GM19238 (cell line): ENCODE measurements at regions not wholly inside any gene's neighbourhood (a gene's known extent, or its start where the extent isn't known, plus 50 kb on each side); places are given as distances from the start of the nearest gene placed in this dataset.
"Not testable (repeated sequence)": the region's sequence is repeated elsewhere in the genome, so short reads cannot be mapped to it uniquely, and the experiment has no call there.

Experiments used
- DNase-seq: peaks from one replicate; pipeline ENCODE4 v3.0.0; 2011; ENCODE audit warnings: low spot score; ENCODE audit not compliant: insufficient read length

DNA sequence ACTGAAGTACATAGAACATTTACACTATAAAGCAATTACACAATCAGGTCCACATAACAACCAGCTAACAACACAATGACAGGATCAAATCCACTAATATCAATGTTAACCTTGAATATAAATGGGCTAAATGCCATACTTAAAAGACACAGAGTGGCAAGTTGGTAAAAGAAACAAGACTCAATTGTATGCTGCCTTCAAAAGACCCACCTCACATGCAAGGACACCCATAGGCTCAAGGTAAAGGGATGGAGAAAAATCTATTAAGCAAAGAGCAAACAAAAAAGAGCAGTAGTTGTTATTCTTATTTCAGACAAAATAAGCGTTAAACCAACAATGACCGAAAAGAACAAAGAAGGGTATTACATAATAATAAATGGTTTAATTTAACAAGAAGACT is 183.3 kb downstream of the PYDC2 start:
- no peak for DNase-seq

DNA sequence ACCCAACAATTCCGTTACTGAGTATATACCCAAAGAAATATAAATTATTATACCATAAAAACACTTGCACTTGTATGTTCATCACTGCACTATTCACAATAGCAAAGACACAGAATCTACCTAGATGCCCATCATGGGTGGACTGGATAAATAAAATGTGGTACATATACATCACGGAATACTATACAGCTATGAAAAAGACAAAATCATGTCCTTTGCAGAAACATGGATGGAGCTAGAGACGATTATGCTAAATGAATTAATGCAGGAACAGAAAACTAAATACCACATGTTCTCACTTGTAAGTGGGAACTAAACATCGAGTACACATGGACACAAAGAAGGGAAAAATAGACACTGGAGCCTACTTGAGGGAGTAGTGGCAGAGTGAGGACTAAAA is 185.3 kb downstream of the PYDC2 start:
- DNase-seq: no peak

DNA sequence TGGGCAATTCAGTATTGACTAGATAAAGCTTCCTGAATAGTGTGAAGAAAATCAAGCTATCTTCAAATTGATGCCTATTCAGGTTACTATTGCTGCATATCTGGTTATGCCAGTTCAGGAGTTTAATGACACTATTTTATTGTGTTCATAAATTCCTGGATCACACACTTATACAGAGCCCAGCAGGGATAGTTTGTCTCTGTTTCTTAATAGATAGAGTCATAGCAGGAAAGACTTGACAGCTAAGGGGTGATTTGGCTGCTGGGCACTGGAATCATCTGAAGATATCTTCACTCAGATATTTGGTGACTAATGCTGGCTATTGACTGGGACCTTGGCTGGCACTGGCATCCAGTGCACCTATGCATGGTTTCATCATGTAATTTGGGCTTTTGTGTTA is 187.8 kb downstream of the PYDC2 start:
- no peak for DNase-seq

DNA sequence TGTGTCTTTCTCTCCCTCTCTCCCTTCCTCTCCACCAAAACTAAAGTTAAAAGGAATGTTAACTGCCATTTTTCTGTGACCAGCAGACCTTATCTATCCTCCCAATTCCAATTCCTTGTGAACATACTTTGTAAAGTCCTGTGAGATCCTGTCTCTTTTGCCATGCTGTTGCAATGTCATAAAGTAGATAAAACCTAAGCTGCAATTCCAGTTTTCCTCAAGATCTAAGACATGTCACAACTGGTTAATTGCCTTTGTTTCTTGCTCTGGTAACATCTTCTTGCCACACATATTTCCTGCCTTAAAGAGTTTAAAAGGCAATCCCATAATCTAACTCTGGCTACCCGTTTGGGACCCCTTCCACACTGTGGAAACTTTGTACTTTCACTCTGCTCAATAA is 188.7 kb downstream of the PYDC2 start:
- no peak for DNase-seq

DNA sequence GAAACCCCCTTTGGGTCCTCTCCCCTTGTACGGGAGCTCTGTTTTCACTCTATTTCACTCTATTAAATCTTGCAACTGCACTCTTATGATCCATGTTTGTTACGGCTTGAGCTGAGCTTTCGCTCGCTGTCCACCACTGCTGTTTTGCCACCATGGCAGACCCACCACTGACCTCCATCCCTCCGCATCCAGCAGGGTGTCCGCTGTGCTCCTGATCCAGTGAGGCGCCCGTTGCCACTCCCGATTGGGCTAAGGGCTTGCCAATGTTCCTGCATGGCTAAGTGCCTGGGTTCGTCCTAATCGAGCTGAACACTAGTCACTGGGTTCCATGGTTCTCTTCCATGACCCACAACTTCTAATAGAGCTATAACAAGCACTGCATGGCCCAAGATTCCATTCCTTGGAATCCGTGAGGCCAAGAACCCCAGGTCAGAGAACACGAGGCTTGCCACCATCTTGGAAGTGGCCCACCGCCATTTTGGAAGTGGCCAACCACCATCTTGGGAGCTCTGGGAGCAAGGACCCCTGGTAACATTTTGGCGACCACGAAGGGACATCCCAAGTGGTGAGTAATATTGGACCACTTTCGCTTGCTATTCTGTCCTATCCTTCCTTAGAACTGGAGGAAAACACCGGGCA is 197.9 kb downstream of the PYDC2 start:
- DNase-seq: not testable (repeated sequence)

DNA sequence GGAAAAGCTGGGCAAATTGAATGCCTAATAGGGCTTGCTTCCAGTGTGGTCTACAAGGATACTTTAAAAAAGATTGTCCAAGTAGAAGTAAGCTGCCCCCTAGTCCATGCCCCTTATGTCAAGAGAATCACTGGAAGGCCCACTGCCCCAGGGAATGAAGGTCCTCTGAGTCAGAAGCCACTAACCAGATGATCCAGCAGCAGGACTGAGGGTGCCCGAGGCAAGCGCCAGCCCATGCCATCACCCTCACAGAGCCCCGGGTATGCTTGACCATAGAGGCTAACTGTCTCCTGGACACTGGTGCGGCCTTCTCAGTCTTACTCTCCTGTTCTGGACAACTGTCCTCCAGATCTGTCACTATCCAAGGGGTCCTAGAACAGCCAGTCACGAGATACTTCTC is 201.2 kb downstream of the PYDC2 start:
- not testable (repeated sequence) for DNase-seq

DNA sequence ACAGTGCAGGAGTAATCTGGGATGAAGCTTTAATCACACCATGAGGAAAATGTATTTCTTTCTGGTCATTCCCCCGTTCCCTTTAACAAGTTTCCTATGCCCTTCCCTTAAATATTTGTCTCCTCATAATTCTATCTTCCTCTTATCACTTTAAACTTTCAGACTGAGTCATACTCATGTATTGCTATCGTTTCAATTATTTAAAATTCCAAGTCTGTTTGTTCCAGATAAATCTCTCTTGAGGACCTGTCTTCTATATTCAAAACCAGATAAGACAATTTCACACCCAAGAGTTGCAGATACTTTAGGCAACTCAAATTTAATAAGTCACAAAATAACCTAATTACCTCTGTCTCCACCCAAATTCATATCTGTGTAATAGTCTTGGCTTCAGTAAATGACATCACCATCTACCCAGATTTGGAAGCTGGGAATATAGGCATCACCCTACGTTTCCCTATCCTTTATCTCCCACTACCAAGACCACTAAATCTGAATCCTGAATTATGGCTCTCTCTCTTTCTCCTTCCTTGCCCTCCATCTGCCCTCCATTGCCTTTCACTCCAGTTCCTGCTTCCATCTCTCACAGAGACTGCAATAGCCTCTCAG is 220.1 kb downstream of the PYDC2 start:
- no peak for DNase-seq

DNA sequence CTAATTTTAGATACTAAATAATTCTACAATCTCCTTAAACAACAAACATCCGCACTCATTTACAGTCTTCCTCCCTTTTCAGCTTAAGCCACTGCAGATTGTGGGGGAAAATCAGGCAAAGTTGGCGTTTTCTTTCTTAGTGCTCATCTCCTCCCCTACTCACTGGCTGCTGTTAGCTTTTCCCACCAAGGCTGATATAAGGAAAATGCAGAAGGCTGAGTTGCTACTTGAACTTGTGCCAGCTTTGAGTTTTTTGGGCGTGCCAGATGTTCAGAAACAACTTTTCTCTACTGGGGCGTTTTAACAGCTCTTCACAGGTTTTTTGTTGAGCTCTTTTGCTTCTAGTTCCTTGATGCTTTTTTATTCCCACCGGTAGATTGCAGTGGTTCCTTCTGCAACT is 222.0 kb downstream of the PYDC2 start:
- DNase-seq: no peak

DNA sequence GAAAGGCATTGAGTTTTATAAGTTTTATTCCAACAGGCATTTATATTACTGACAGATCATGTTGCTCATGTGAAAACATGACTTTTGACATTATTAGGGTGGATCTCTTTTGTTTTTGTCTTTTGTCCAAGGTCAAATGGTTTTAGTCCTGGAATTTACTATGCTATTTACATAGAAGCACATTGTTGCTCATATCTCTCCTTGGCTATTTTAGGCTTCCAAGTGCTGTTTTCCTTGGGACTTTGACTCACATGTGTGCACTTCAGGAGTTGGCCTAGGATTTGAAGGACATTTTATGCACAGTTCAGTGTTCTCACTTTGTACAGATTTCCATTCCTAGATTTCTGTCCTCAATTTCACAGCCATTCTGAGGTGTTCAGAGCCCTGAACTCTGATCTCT is 225.7 kb downstream of the PYDC2 start:
- DNase-seq: no peak

DNA sequence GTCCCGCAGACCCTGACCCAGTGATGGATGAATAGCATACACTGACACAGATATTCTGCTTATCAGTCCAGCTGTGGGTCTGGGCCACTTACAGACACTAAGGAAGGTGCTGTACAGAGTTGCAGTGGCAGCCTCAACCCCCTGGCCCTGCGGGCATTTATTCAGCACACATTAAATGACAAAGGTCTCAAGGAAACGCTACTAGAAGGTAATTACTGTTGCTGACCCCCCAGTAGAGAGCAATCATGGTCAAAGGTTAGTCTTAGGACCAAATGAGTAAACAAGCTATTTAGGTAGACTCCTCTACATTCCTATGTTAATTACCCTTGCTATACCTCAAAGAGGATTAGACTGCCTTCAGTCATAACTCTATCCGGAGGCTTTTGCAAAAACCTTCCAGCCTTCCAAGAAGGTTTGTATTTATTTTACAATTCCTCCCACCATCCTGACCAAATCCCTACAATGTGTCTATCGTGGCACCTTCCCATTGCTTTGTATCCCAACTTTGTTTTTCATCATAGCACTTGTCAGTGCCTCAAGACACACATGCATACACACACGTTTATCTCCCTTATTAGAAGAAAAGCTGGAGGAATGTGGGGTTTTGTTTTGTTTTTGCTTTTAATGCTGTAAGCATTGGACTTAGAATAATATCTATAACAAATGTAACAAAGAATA is 227.9 kb downstream of the PYDC2 start:
- no peak for DNase-seq

DNA sequence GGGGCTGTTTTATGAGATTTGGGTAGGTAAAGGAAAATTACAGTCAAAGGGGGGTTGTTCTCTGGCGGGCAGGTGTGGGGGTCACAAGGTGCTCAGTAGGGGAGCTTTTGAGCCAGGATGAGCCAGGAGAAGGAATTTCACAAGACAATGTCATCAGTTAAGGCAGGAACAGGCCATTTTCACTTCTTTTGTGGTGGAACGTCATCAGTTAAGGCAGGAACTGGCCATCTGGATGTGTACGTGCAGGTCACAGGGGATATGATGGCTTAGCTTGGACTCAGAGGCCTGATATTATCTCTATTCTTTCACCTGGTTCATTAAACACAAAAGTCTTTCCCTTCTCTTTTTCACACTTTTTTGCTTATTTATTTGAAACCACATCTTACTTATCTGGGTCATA is 230.2 kb downstream of the PYDC2 start:
- not testable (repeated sequence) for DNase-seq

DNA sequence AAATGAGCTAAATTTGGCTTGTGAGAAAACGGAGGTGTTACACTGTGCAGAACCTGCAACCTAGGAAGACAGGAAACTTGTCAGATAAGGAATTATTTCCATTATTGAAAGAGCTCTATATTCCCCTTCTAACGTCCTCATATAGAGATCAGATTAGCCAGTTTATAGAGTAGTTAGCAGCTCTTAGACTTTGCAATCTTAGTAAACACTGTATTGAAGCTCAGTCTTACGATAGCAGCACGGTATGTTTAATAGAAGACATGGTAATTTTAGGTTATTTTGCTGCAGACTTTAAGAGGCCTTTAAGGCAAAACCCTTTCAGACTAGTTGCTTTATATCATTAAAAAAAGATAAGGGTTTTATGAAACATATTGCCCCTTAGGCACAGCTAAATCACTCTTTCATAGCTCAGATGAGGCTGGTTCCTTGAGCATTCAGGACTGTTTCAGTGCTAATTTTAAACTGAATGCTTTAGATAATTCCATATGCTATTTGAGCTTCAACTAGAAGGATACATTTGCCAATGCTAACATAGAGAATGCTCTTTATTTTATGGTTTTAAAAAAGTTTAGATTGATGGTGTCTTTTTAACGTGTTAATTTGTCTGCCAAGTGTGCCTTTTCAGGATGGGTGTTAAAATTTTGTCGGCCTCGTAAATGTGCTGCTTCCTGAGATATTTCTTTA is 234.3 kb downstream of the PYDC2 start:
- DNase-seq: no peak

DNA sequence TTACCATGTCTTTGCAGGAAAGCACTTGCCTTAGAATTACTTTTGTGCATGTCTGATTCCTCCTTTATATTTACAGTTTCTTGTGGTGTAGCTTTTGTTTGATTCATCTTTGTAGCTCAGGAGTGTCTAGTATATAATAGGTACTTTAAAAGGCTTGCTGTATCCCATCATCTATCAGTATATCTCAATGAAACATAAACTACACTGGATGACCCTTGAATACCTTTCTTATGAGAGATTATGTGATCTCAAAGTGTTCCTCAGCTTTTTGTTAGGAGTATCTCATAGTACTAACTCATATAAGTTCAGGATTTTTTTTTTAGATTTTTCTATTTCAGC is 234.8 kb downstream of the PYDC2 start:
- DNase-seq: no peak

DNA sequence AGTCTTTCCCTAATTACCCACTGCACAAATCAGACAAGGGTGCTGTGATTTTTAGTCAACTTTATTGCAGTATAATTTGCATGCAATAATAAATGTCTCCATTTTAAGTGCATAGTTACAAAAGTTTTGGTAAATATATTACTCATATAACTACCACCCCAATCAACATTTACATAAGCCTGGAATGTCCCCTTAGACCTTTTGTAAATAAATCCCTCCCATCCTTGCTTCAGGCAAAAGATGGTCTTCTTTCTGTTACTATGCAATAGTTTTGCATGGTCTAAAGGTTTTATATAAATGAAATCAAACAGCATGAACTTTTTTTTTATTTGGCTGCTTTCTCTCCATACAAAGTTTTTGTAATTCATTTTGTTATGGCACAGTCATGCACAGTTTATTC is 235.4 kb downstream of the PYDC2 start:
- DNase-seq: no peak

DNA sequence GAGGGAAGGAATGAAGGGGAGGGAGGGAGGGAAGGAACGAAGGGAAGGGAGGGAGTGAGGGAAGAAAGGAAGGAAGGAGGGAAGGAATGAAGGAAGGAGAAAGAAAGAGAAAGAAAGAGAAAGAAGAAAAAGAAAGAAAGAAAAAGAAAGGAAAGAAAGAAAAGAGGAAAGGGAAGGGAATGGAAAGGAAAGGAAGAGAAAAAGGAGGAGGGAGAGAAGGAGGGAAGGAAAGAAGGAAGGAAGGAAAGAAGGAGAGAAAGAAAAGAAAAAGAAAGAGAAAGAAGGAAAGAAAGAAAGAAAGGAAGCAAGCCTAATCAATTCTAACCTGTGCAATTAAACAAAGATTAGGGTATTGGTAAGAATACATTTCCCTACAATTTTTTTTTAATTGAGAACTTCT is 238.6 kb downstream of the PYDC2 start:
- no peak for DNase-seq

DNA sequence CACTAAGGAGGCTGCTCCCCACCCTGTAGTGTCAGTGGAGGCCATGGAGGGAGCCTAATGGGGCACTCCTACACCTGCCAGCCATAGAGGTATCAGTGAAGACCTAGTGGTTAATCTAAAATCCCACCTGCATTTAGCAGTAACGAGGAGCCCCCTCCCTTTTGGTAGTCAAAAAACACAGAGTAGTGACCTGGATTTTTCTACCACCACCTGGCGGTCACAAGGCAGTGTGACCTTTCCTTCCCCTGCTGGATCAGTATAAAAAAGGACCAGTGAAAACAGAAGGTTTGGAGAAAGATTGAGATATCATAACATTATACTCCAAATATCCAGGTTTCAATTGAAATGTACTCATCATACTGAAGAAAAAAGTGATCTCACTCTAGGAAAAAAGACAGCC is 241.2 kb downstream of the PYDC2 start:
- DNase-seq: no peak

DNA sequence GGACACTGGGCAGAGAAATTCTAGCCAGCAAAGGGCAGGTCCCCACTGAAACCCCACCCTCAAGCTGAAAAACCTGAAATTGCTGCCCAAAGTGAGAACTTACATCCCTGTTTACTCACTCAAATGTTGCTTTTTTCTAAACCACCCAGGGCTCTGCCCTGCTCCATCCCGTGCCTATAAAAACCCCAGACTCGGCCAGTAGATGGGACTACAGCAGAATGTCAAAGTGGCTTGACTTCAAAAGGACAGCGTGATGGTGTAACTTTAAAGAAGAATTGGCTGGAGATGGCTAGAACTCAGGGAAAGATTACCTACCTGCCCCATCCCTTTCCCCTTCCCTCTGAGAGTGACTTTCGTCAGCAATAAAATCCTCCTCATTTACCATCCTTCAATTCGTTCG is 246.9 kb downstream of the PYDC2 start:
- DNase-seq: no peak

DNA sequence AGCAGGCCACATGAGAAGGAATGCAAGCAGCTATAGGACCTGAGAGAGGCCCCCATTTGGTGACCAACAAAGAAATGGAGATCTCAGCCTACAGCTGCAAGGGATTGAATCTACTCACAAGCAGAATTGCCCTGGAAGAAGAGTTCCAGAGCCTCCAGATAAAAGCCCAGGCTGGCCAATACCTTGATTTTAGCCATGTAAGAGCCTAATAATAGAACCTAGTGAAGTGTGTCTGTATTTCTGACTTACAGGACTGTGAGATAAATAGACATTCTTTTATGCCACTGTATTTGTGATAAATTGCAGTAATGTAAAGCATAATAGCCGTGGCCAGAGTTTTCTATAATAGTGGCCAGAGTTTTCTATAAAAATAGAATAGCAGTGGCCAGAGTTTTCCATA is 254.6 kb downstream of the PYDC2 start:
- DNase-seq: no peak

DNA sequence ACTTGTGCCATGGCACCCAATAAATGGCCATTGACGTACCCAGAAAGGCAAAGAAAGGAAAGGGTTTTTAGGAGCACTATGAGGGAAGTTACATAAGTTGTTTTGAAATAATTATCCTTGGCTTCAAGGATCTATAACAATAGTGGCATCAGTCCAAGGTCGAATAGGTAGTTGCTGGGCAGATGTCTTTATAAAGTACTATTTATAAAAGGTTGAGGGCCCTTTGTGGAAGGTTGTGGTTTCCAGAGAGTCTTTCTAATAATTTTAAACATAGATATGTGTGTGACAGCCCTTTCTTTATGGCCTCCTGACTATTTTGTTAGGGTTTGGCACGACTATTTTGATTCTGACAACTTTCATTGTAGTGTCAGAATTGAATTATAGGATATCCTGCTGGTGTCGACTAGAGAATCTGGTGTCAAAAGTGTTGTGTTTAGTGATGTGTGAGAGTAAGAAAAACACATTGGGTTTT is 260.5 kb downstream of the PYDC2 start:
- DNase-seq: no peak

DNA sequence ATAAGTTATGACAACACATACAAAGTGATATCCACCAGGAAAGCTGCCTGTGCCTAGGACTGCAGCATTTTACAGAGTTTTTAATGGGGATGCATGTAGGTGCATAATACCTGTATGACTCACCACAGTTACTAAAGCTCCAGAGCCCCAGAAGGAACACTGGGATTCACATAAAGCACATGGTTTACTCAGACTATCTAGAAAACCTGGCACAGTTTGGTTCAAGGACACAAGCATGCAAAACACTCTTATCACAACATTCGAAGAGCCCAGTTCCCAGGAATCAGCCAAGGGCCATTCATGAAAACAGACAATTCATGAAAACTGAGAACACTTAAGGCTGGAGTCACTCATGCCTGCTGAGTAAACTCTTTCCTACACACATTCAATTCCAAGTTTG is 261.0 kb downstream of the PYDC2 start:
- no peak for DNase-seq

DNA sequence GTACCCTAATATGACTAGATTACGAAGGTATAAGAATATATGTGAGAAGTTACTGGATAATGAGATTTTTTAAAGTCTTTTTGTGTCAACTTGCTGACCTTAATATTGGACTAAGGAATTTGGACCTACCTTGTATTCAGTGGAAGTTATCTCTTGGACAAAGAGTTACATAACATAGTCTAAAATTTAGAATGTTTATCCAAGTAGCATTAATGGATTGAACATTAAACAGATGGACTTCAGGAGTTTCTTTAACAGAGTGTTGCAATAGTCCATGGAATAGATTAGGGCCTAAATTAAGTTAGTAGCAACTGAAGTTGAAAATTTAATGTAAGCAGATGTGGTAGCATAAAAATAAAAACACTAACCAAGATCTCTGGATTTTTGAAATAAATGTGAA is 266.4 kb downstream of the PYDC2 start:
- no peak for DNase-seq

DNA sequence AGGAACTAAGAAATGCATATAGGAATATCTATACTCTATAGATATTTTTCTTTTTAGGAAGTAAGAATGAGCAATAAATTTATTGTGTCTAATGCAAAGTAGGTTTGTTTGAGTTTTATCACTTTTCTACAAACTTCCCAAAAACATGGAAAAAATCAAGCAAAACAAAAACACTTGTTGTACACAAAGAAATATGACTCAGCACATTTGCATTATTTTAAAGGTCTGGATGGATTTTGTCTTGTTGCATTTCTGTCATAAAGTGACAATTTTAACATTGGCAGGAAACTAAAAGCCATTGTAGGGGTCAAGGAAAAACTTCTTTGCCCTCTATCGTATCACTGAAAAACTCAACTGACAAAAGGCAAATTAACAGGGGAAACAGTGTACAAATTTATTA is 267.2 kb downstream of the PYDC2 start:
- DNase-seq: no peak

DNA sequence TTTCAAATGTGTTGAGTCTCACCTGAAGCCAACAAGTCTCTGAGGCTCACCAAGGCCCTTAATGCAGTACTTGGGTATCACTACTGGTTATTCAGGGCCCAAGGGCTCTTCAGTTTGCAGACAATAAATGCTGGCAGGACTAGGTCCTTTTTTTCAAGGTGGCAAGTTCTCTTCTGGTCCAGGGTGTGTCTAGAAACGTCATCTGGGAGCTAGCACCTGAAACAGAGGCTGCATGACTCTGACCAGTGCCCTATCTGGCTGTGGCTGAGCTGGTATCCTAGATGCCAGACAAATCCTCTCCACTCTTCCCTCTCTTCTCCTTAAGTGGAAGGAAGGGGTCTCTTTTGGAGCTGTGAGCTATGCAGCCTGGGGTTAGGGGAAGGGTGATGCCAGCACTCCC is 276.8 kb downstream of the PYDC2 start:
- no peak for DNase-seq
